ENCODE measurements at regions not wholly inside any gene's neighbourhood (a gene's known extent, or its start where the extent isn't known, plus 50 kb on each side); places are given as distances from the start of the nearest gene placed in this dataset.
"Not testable (repeated sequence)": the region's sequence is repeated elsewhere in the genome, so short reads cannot be mapped to it uniquely, and the experiment has no call there.

DNA sequence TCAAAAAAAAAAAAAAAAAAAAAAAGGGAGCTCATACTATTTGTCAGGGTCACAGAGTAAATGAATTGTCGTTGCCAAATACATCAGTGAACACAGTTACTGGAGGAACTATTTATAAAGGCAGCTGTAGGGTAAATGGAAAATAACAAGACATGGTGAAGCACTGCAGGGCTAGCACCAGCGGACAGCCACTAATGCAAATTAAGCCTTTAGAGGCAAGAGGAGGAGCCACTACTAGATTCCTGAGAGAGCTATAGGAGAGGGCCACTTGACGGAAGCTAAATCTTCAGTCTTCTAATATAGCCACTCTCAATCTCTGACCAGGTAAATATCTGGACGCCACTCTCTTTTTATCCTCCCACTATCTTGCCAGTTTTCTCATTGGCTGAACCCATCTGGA lies 801.2 kb upstream of the GOT2 start:
- H3K27ac Mint-ChIP-seq (ENCODE audit: unreplicated experiment): no peak overlapping the region

DNA sequence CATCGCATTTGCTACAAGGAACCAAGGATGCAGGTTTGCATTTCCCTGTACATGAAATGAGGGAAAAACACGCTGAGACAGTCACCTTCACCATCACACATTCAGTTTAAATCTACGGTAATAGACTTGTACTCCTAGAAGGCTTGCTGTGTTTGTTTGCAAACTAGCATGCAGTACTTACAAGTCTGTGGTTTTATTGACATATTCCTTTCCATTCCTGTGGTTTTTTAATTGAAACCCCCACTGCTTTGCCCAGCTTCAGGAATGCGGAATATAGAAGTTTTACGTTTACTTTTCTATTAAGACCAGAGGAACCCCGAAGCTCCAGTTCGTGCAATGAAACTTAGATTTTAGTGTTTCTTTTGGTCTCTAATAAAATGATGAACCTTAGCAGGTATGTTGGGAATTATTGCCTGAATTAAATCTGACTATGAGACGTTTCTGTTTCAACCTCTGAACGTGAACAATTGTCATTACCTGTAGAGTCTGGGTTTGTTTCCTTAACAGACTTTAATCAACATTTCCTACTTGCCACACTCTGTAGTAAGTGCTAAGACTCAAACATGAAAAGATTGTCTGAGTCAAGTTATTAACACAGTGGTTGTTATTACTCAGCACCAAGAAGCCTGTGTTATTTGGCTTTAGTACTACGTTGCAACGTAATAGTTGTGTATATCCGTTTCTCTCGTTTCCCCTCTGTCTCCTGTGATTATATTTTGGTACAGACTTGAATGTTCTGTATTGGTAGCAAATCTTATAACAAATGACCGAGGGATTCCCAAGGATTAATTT lies 793.3 kb upstream of the GOT2 start:
- TF ChIP-seq, protein P1, sequence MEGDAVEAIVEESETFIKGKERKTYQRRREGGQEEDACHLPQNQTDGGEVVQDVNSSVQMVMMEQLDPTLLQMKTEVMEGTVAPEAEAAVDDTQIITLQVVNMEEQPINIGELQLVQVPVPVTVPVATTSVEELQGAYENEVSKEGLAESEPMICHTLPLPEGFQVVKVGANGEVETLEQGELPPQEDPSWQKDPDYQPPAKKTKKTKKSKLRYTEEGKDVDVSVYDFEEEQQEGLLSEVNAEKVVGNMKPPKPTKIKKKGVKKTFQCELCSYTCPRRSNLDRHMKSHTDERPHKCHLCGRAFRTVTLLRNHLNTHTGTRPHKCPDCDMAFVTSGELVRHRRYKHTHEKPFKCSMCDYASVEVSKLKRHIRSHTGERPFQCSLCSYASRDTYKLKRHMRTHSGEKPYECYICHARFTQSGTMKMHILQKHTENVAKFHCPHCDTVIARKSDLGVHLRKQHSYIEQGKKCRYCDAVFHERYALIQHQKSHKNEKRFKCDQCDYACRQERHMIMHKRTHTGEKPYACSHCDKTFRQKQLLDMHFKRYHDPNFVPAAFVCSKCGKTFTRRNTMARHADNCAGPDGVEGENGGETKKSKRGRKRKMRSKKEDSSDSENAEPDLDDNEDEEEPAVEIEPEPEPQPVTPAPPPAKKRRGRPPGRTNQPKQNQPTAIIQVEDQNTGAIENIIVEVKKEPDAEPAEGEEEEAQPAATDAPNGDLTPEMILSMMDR (IDR thresholded peaks at IDR 0.05; ENCODE audit: partially characterized antibody, unreplicated experiment): no peak
- no peaks in the 10 kb centered on the region for H3K9me3 Mint-ChIP-seq (ENCODE audit: unreplicated experiment)
- H3K36me3 Mint-ChIP-seq (ENCODE audit: unreplicated experiment): no peaks in the 10 kb centered on the region
- H3K27me3 Mint-ChIP-seq (ENCODE audit: unreplicated experiment): peaks cover 1% of the 10 kb centered on the region
- H3K27ac Mint-ChIP-seq (ENCODE audit: unreplicated experiment): no peak overlapping the region
- H3K4me1 Mint-ChIP-seq (ENCODE audit: low read depth, unreplicated experiment): no peaks in the 10 kb centered on the region
- no peak overlapping the region for H3K4me3 Mint-ChIP-seq (ENCODE audit: unreplicated experiment)
- DNase-seq: no peak

More for the DNA sequence above, 801.2 kb upstream of the GOT2 start:
- TF ChIP-seq, protein P1 (IDR thresholded peaks at IDR 0.05; ENCODE audit: partially characterized antibody, unreplicated experiment): no peak
- H3K27me3 Mint-ChIP-seq (ENCODE audit: unreplicated experiment): no peaks in the 10 kb centered on the region
- no peaks in the 10 kb centered on the region for H3K36me3 Mint-ChIP-seq (ENCODE audit: unreplicated experiment)
- H3K9me3 Mint-ChIP-seq (ENCODE audit: unreplicated experiment): no peaks in the 10 kb centered on the region
- no peak overlapping the region for H3K4me3 Mint-ChIP-seq (ENCODE audit: unreplicated experiment)
- no peaks in the 10 kb centered on the region for H3K4me1 Mint-ChIP-seq (ENCODE audit: low read depth, unreplicated experiment)
- no peak for DNase-seq

DNA sequence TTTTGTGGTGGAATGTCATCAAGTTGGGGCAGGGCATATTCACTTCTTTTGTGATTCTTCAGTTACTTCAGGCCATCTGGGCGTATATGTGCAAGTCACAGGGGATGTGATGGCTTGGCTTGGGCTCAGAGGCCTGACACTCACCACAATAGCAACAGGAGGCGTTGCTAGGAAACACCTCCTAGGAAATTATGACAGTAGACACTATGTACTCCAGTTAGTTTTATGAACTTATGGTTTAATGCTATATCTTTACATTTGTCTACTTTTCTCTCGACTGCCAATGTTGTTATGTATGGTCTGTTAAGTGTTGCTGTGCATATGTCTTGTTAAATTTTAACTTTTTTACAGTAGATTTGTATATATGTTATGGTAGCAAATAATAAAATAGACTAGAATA lies 788.7 kb upstream of the GOT2 start:
- no peak overlapping the region for H3K4me3 Mint-ChIP-seq (ENCODE audit: unreplicated experiment)
- no peak for DNase-seq
- TF ChIP-seq, protein P1 (IDR thresholded peaks at IDR 0.05; ENCODE audit: partially characterized antibody, unreplicated experiment): no peak
- H3K27ac Mint-ChIP-seq (ENCODE audit: unreplicated experiment): no peak overlapping the region
- H3K36me3 Mint-ChIP-seq (ENCODE audit: unreplicated experiment): no peaks in the 10 kb centered on the region
- H3K4me1 Mint-ChIP-seq (ENCODE audit: low read depth, unreplicated experiment): peaks cover 4% of the 10 kb centered on the region
- H3K27me3 Mint-ChIP-seq (ENCODE audit: unreplicated experiment): no peaks in the 10 kb centered on the region
- H3K9me3 Mint-ChIP-seq (ENCODE audit: unreplicated experiment): no peaks in the 10 kb centered on the region

DNA sequence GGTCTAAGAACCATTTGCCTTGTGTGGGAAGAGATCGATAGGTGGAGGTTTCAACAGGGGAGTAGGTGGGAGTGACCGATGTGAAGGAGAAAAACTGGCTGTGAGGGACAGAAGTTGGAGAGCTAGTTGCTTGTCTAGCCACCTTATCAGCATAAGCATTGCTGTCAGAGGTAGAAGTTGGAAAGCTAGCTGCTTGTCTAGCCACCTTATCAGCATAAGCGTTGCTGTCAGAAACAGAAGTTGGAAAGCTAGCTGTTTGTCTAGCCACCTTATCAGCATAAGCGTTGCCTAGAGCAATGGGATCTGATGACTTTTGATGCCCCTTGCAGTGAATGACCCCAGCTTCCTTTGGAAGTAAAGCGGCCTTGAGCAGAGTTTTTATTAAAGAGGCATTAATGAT lies 784.6 kb upstream of the GOT2 start:
- not testable (repeated sequence) for H3K4me1 Mint-ChIP-seq (ENCODE audit: low read depth, unreplicated experiment); H3K27me3 Mint-ChIP-seq (ENCODE audit: unreplicated experiment); H3K9me3 Mint-ChIP-seq (ENCODE audit: unreplicated experiment); H3K27ac Mint-ChIP-seq (ENCODE audit: unreplicated experiment); H3K4me3 Mint-ChIP-seq (ENCODE audit: unreplicated experiment); DNase-seq; H3K36me3 Mint-ChIP-seq (ENCODE audit: unreplicated experiment)

- peaks cover 2% of the 10 kb centered on the region for H3K27me3 Mint-ChIP-seq (ENCODE audit: unreplicated experiment)
- H3K4me1 Mint-ChIP-seq (ENCODE audit: low read depth, unreplicated experiment): peaks cover 4% of the 10 kb centered on the region
- H3K4me3 Mint-ChIP-seq (ENCODE audit: unreplicated experiment): no peak overlapping the region
- peaks cover 6% of the 10 kb centered on the region for H3K36me3 Mint-ChIP-seq (ENCODE audit: unreplicated experiment)
- peaks cover 2% of the 10 kb centered on the region for H3K9me3 Mint-ChIP-seq (ENCODE audit: unreplicated experiment)
- no peak overlapping the region for H3K27ac Mint-ChIP-seq (ENCODE audit: unreplicated experiment)
- DNase-seq: no peak
- TF ChIP-seq, protein P1 (IDR thresholded peaks at IDR 0.05; ENCODE audit: partially characterized antibody, unreplicated experiment): no peak
Measured at GRCh38 chr16:59514651-59515050, 780.5 kb upstream of the GOT2 start.

Measured in glutamatergic neuron (in vitro differentiated cells).